SK-N-MC (cell line): ENCODE measurements at regions not wholly inside any gene's neighbourhood (a gene's known extent, or its start where the extent isn't known, plus 50 kb on each side); places are given as distances from the start of the nearest gene placed in this dataset.

Source experiments
- EZH2 ChIP-seq: fragments of 200-600 bp; sonication (generic); IDR thresholded peaks from one replicate; pipeline ENCODE4 v1.6.1; 2017; ENCODE audit warnings: antibody characterized with exemption
- POLR2AphosphoS5 ChIP-seq: IDR thresholded peaks from 2 replicates; pipeline ENCODE4 v1.6.1; 2012; ENCODE audit warnings: mild to moderate bottlenecking, low read depth, low read length, borderline replicate concordance

DNA sequence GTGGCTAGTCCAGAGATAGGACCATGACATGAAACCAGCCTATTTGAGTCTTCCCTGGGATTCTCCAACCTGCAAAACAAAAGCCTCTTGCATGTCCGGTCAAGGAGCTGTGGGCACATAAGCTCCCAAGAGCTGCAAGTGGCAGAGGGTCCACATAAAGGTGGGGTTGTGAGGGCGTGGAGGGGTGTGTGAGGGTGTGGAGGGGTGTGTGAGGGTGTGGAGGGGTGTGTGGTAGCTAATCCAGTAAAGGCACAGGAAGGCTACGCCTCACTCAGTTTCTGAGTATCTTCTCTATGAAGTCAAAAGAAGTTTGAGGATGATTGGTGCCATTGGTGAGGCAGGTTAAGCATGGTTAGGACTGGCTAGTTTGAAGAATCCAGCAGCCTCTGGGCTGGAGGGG is 259.4 kb upstream of the NSMCE3 start:
- no peak for TF ChIP-seq EZH2
- TF ChIP-seq POLR2AphosphoS5: no peak
